IMR-90 (cell line): ENCODE measurements at regions not wholly inside any gene's neighbourhood (a gene's known extent, or its start where the extent isn't known, plus 50 kb on each side); places are given as distances from the start of the nearest gene placed in this dataset.

Source experiments
- ATAC-seq: fragments of 200-7000 bp; cut with Tn5 transposase; 2 replicates; pipeline ENCODE4 v1.9.1; 2020; ENCODE audit warnings: low read depth, mild to moderate bottlenecking, moderate library complexity
- BruUV-seq: library from RNA; stranded (reverse); fragments of 400-500 nt; replicated peaks from 2 replicates; lab custom pipeline; 2021; lab: Mats Ljungman, UMichigan
- CTCF ChIA-PET: fragments of 300-600 bp; formaldehyde crosslinking; extraction: SDS; loops from one replicate; lab custom pipeline; 2021; ENCODE audit warnings: antibody characterized with exemption; lab: Yijun Ruan, JAX
- POLR2A ChIA-PET: fragments of 300-600 bp; sonication (Branson Sonifier 250); formaldehyde crosslinking; loops from one replicate; lab custom pipeline; 2022; ENCODE audit warnings: antibody characterized with exemption; ENCODE audit not compliant: unreplicated experiment; lab: Charles Lee
- DNase-seq: peaks from one replicate; pipeline ENCODE4 v3.0.0; 2013
- H2AFZ ChIP-seq: replicated peaks from 2 replicates; pipeline ENCODE3; 2013; ENCODE audit warnings: low read length, mild to moderate bottlenecking; ENCODE audit not compliant: poor library complexity
- H2AK5ac ChIP-seq: 2 replicates; pipeline ENCODE4 v1.6.1; 2013; ENCODE audit warnings: low read depth, low read length, inconsistent platforms
- H2AK9ac ChIP-seq: replicated peaks from 2 replicates; pipeline ENCODE3; 2013; ENCODE audit warnings: mild to moderate bottlenecking, low read depth, low read length, moderate library complexity; ENCODE audit not compliant: poor library complexity
- H2BK120ac ChIP-seq: 2 replicates; pipeline ENCODE4 v1.6.1; 2013; ENCODE audit warnings: low read depth, low read length, inconsistent platforms
- H2BK15ac ChIP-seq: 3 replicates; pipeline ENCODE4 v1.6.1; 2013; ENCODE audit warnings: low read depth, low read length, inconsistent platforms
- H2BK20ac ChIP-seq: 2 replicates; pipeline ENCODE4 v1.6.1; 2013; ENCODE audit warnings: low read depth, mild to moderate bottlenecking, inconsistent platforms, low read length, moderate library complexity
- H2BK5ac ChIP-seq: 2 replicates; pipeline ENCODE4 v1.6.1; 2013; ENCODE audit warnings: mild to moderate bottlenecking, low read depth, low read length, inconsistent platforms; ENCODE audit not compliant: poor library complexity, severe bottlenecking
- H3K14ac ChIP-seq: replicated peaks from 2 replicates; pipeline ENCODE4 v1.6.1; 2013; ENCODE audit warnings: low read depth, low read length, inconsistent platforms
- H3K18ac ChIP-seq: 2 replicates; pipeline ENCODE4 v1.6.1; 2013; ENCODE audit warnings: low read depth, low read length, control low read depth
- H3K23ac ChIP-seq: 2 replicates; pipeline ENCODE4 v1.6.1; 2013; ENCODE audit warnings: low read depth, low read length, inconsistent platforms
- H3K27ac ChIP-seq: 2 replicates; pipeline ENCODE4 v1.5.1; 2013; ENCODE audit warnings: mild to moderate bottlenecking, control low read depth, low read length; ENCODE audit not compliant: insufficient read depth
- H3K27me3 ChIP-seq: 2 replicates; pipeline ENCODE4 v1.6.1; 2013; ENCODE audit warnings: low read length; ENCODE audit not compliant: control insufficient read depth, insufficient read depth
- H3K36me3 ChIP-seq: 2 replicates; pipeline ENCODE4 v1.6.1; 2013; ENCODE audit warnings: low read length, mixed read lengths; ENCODE audit not compliant: control insufficient read depth, insufficient read depth
- H3K4ac ChIP-seq: 2 replicates; pipeline ENCODE4 v1.6.1; 2013; ENCODE audit warnings: low read depth, low read length, inconsistent platforms
- H3K4me1 ChIP-seq: 2 replicates; pipeline ENCODE4 v1.6.1; 2013; ENCODE audit warnings: low read length, mixed read lengths; ENCODE audit not compliant: control insufficient read depth, insufficient read depth
- H3K4me2 ChIP-seq: 2 replicates; pipeline ENCODE4 v1.6.1; 2013; ENCODE audit warnings: low read depth, mild to moderate bottlenecking, control low read depth, low read length, moderate library complexity
- H3K4me3 ChIP-seq: 2 replicates; pipeline ENCODE4 v1.5.1; 2013; ENCODE audit warnings: low read depth, mild to moderate bottlenecking, control low read depth, low read length, moderate library complexity; ENCODE audit not compliant: insufficient read depth
- H3K56ac ChIP-seq: 2 replicates; pipeline ENCODE4 v1.6.1; 2013; ENCODE audit warnings: low read length, inconsistent platforms; ENCODE audit not compliant: insufficient read depth; ENCODE audit errors: extremely low read depth
- H3K79me1 ChIP-seq, 2 experiments: 2 replicates each; pipeline ENCODE4 v1.6.1; 2013; ENCODE audit warnings: low read length in 2 of 2, inconsistent platforms in 1 of 2, low read depth in 1 of 2
- H3K9ac ChIP-seq: 2 replicates; pipeline ENCODE4 v1.6.1; 2013; ENCODE audit warnings: low read depth, low read length, control low read depth
- H3K9me1 ChIP-seq: 2 replicates; pipeline ENCODE4 v1.6.1; 2013; ENCODE audit warnings: low read length, inconsistent platforms; ENCODE audit not compliant: insufficient read depth
- H3K9me3 ChIP-seq: 2 replicates; pipeline ENCODE4 v1.6.1; 2013; ENCODE audit warnings: low read length; ENCODE audit not compliant: control insufficient read depth, insufficient read depth
- H4K20me1 ChIP-seq: 2 replicates; pipeline ENCODE4 v1.6.1; 2013; ENCODE audit warnings: low read length, inconsistent platforms; ENCODE audit not compliant: insufficient read depth
- H4K5ac ChIP-seq: 2 replicates; pipeline ENCODE4 v1.6.1; 2013; ENCODE audit warnings: mild to moderate bottlenecking, low read depth, low read length, control low read depth
- H4K8ac ChIP-seq, 2 experiments: 2 replicates each; pipeline ENCODE4 v1.6.1; 2013; ENCODE audit warnings: low read depth in 2 of 2, low read length in 2 of 2, control low read depth in 1 of 2, inconsistent platforms in 1 of 2
- H4K91ac ChIP-seq: 2 replicates; pipeline ENCODE4 v1.6.1; 2013; ENCODE audit warnings: low read depth, low read length, inconsistent platforms; ENCODE audit not compliant: insufficient read depth
- CEBPB ChIP-seq: IDR thresholded peaks from 2 replicates; pipeline ENCODE4 v1.6.1; 2012; ENCODE audit warnings: low read depth, low read length, improper control_type of control experiment
- NFE2L2 ChIP-seq: fragments of 150-350 bp; IDR thresholded peaks from 2 replicates; pipeline ENCODE4 v1.6.1; 2016; ENCODE audit warnings: low read depth, mild to moderate bottlenecking, low read length
- RFX5 ChIP-seq: IDR thresholded peaks from 2 replicates; pipeline ENCODE4 v1.8.0; 2012; ENCODE audit warnings: low read depth, mild to moderate bottlenecking, low read length, moderate library complexity
- WGBS, 2 experiments: methylation state at CpG; one replicate each; pipeline versions ENCODE4 v1.1.5 to v1.1.7; 2013; ENCODE audit warnings: missing lambda C conversion rate in 2 of 2; ENCODE audit not compliant: insufficient read length in 1 of 2; ENCODE audit errors: extremely low coverage in 2 of 2; 5-methylcytosine and 5-hydroxymethylcytosine counted together
- dilution Hi-C: fragments of 300-500 bp; cut with HindIII; formaldehyde crosslinking; loops from one replicate; pipeline ENCODE4 v1.14.3; 2018; ENCODE audit warnings: low sequenced_read_pairs; ENCODE audit not compliant: unreplicated experiment
- in situ Hi-C: fragments of 300-500 bp; cut with MboI; formaldehyde crosslinking; loops from 3 replicates; pipeline ENCODE4 v1.14.3; 2019; ENCODE audit warnings: low sequenced_read_pairs, inconsistent platforms, mixed read lengths
- intact Hi-C: fragments of 100-400 bp; cut with micrococcal nuclease; formaldehyde crosslinking; loops from 2 replicates; pipeline ENCODE4 v1.10.0; 2022

- WGBS, 2 experiments: no CpG with 5 or more reads among the region's 4 CpGs
- ATAC-seq: peak; percentile 63
- no peak overlapping the region for H3K14ac ChIP-seq
These were observed 648.8 kb downstream of the ARL4A start for GRCh38 chr7:13336227-13336626.

More at GRCh38 chr7:13336227-13336626, 648.8 kb downstream of the ARL4A start:
- Histone ChIP-seq H2AFZ (no peak overlapping the region), H2BK15ac (no peak overlapping the region), H4K8ac (no peak overlapping the region), H4K5ac (no peak overlapping the region), H3K27ac (no peak overlapping the region), H3K4me2 (no peak overlapping the region), H2BK20ac (no peak overlapping the region), H3K36me3 (no peaks in the 10 kb centered on the region), H3K4me3 (no peak overlapping the region), H3K9me1 (no peaks in the 10 kb centered on the region), H3K4me1 (no peaks in the 10 kb centered on the region; the same call in 1 of the 2 replicates), H2BK5ac (no peak overlapping the region), H3K4ac (no peak overlapping the region), H2AK5ac (no peak overlapping the region), H3K23ac (no peak overlapping the region), H3K18ac (no peak overlapping the region), H4K91ac (no peak overlapping the region), H3K79me1 (no peaks in the 10 kb centered on the region), H2BK120ac (no peak overlapping the region), H3K56ac (no peak overlapping the region), H3K9me3 (no peaks in the 10 kb centered on the region), H3K27me3 (no peaks in the 10 kb centered on the region), H3K9ac (no peak overlapping the region), H2AK9ac (no peak overlapping the region), H4K20me1 (no peaks in the 10 kb centered on the region)
- CTCF ChIA-PET: no interaction called here
- peak; percentile 29 for DNase-seq
- in situ Hi-C loops (no loop called here), dilution Hi-C loops (no loop called here), intact Hi-C loops (no loop called here)
- TF ChIP-seq RFX5 (no peak), NFE2L2 (no peak), CEBPB (peak; percentile 66)
- POLR2A ChIA-PET: no interaction called here
- BruUV-seq: no TSS peak
